ENCODE measurements at regions not wholly inside any gene's neighbourhood (a gene's known extent, or its start where the extent isn't known, plus 50 kb on each side); places are given as distances from the start of the nearest gene placed in this dataset.
"Not testable (repeated sequence)": the region's sequence is repeated elsewhere in the genome, so short reads cannot be mapped to it uniquely, and the experiment has no call there.

GRCh38 chr16:88309174-88309907, 73.4 kb upstream of the ZNF469 start:
- no peak for DNase-seq

GRCh38 chr16:88309908-88310265, 72.9 kb upstream of the ZNF469 start:
- DNase-seq = no peak

- DNase-seq = no peak
Observed at GRCh38 chr16:88310796-88311605, 71.8 kb upstream of the ZNF469 start.

- DNase-seq = not testable (repeated sequence)
Observed at GRCh38 chr16:88311860-88312259, 70.9 kb upstream of the ZNF469 start.

GRCh38 chr16:88312732-88313131, 70.0 kb upstream of the ZNF469 start:
- no peak for DNase-seq

- DNase-seq = no peak
Observed at GRCh38 chr16:88314991-88315542, 67.7 kb upstream of the ZNF469 start.

GRCh38 chr16:88315543-88316105, 67.1 kb upstream of the ZNF469 start:
- DNase-seq = no peak

- DNase-seq = no peak
Observed at GRCh38 chr16:88316151-88316550, 66.6 kb upstream of the ZNF469 start.

GRCh38 chr16:88316941-88317612, 65.7 kb upstream of the ZNF469 start:
- DNase-seq = no peak

GRCh38 chr16:88317613-88317965, 65.2 kb upstream of the ZNF469 start:
- no peak for DNase-seq

GRCh38 chr16:88318051-88318450, 64.7 kb upstream of the ZNF469 start:
- no peak for DNase-seq

GRCh38 chr16:88318521-88318920, 64.2 kb upstream of the ZNF469 start:
- DNase-seq = no peak

- no peak for DNase-seq
Observed at GRCh38 chr16:88319116-88319965, 63.4 kb upstream of the ZNF469 start.

GRCh38 chr16:88320947-88321634, 61.7 kb upstream of the ZNF469 start:
- DNase-seq = no peak

GRCh38 chr16:88321635-88322499, 60.9 kb upstream of the ZNF469 start:
- no peak for DNase-seq

- DNase-seq = no peak
Observed at GRCh38 chr16:88322500-88322970, 60.2 kb upstream of the ZNF469 start.

- no peak for DNase-seq
Observed at GRCh38 chr16:88323041-88323440, 59.7 kb upstream of the ZNF469 start.

GRCh38 chr16:88323546-88324330, 59.0 kb upstream of the ZNF469 start:
- no peak for DNase-seq

- no peak for DNase-seq
Observed at GRCh38 chr16:88325087-88325750, 57.5 kb upstream of the ZNF469 start.
